ENCODE measurements at regions not wholly inside any gene's neighbourhood (a gene's known extent, or its start where the extent isn't known, plus 50 kb on each side); places are given as distances from the start of the nearest gene placed in this dataset.

DNA sequence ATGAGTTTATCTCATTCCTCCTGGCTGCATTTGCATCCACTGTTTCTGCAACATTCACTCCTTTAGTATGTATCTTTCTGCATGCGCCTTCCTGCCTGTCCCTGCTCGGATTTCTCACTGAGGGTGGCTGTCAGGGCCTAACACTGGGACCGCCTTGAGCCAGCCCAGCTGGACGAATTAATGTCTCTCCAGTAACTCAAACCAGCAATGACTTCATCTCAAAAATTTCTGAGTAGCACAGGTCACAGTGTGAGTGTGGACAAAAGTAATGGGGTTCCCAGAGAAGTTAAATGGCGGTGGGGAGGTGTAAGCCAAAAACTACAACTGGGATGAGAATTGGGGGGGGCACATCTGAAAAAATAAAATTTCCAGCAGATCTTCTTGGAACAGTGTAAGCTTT, 444.0 kb upstream of the MGMT start:
- DNase-seq (ENCODE audit: low read depth): no peak

GRCh38 chr10:129024046-129024445, 443.0 kb upstream of the MGMT start:
- DNase-seq (ENCODE audit: low read depth): no peak

- no peak for DNase-seq (ENCODE audit: low read depth)
Measured at GRCh38 chr10:129025787-129026186, 441.3 kb upstream of the MGMT start.

- DNase-seq (ENCODE audit: low read depth): no peak
Measured at GRCh38 chr10:129027906-129028305, 439.1 kb upstream of the MGMT start.

DNA sequence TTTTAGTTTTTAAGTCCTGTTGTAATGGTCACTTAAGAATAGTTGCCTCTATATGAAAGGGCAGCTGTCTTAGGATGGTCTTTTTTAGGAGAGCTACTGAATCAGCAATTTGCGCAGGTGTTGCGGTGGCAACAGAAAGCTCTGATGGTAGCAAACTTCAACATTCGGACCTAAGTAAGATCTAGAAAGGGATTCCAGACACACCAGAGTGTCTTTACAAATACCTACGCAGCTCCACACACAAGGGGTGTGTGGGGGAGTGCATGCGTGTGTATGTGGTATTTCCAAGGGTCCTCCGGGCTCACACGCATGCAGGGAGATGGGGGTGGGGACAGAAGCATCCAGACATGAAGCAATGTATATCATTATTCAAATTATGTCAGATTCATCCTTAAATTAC, 438.6 kb upstream of the MGMT start:
- no peak for DNase-seq (ENCODE audit: low read depth)

- DNase-seq (ENCODE audit: low read depth): no peak
Measured at GRCh38 chr10:129029051-129029450, 438.0 kb upstream of the MGMT start.

- DNase-seq (ENCODE audit: low read depth): no peak
Measured at GRCh38 chr10:129029851-129030602, 437.0 kb upstream of the MGMT start.

DNA sequence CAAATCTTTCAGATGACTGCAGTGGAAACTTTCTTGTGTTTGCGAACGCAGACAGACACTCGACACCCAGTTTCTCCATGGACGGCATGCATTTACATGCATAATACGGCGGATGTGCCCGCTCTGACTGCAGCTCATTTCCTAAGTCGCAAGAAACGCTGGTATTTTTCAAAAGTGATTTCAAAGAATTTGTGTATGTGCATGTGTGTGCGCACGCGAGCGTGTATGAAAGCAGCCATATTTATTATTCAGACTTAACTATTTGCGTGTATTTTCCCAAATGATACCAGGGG, 436.5 kb upstream of the MGMT start:
- DNase-seq (ENCODE audit: low read depth): no peak

- no peak for DNase-seq (ENCODE audit: low read depth)
Measured at GRCh38 chr10:129030996-129031843, 435.8 kb upstream of the MGMT start.

- no peak for DNase-seq (ENCODE audit: low read depth)
Measured at GRCh38 chr10:129031844-129032150, 435.2 kb upstream of the MGMT start.

- no peak for DNase-seq (ENCODE audit: low read depth)
Measured at GRCh38 chr10:129032372-129033313, 434.4 kb upstream of the MGMT start.

GRCh38 chr10:129033340-129033739, 433.7 kb upstream of the MGMT start:
- no peak for DNase-seq (ENCODE audit: low read depth)

DNA sequence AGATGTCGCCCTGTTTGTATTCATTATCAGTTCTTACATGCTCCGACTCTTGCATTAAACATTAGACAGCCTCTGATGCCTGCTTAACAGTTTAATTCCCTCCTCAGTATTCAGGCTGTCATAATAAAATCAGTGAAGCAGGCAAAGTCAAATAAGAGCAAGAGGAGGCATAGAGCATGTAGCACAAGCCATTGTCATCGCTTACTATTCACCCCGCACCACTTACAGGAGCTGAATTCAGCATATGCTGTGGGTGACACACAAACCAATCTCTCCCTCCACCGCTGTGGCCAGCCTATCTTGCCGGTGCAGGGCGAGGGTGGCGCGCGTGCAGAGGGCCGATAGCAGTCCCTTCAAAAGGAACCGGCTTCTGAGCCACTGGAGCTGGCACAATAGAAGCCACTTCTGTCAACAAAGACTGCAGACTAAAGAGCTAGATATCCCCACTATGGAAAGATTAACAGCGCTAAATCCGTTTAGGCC, 433.2 kb upstream of the MGMT start:
- no peak for DNase-seq (ENCODE audit: low read depth)

GRCh38 chr10:129035052-129035827, 431.8 kb upstream of the MGMT start:
- no peak for DNase-seq (ENCODE audit: low read depth)

- no peak for DNase-seq (ENCODE audit: low read depth)
Measured at GRCh38 chr10:129038522-129038921, 428.5 kb upstream of the MGMT start.

- DNase-seq (ENCODE audit: low read depth): no peak
Measured at GRCh38 chr10:129039406-129040370, 427.4 kb upstream of the MGMT start.

DNA sequence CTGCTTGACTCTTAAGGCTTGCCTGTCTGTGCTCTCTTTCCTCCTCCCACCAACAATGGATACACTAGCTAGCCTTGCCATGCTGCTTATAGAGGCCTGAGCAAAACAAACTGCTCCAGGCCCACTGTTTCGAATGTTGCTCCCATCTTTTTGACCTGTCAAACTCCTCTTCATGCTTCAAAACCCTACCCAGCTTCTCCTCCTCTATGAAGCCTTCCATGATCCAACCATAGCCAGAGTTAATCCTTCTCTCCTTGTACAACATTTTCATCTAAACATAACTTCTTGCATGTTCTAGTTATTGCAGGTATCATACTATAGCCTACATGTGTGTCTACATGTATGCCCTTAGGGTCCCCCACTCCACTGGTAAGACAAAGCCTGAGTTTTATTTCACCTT, 426.7 kb upstream of the MGMT start:
- no peak for DNase-seq (ENCODE audit: low read depth)

DNA sequence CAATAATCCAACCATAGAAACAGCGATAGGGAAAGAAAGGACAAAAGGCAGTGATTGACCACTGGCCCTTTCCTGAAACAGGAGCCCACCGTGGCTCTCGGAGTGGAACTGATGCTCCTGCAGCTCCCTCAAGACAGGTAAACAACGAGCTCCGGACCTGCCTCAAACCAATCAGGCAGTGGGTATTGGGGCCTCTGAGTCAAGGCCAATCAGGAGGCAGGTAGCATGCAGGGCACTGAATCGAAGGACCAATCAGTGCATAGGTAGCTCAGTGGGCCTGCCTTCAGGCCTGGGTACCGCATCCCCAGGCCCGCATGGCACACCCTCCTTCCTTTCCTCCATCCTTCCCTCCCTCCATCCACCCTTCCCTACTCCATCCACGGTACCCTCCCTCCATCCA, 425.1 kb upstream of the MGMT start:
- DNase-seq (ENCODE audit: low read depth): no peak

GRCh38 chr10:129042776-129043595, 424.1 kb upstream of the MGMT start:
- DNase-seq (ENCODE audit: low read depth): no peak

GRCh38 chr10:129043691-129044090, 423.4 kb upstream of the MGMT start:
- no peak for DNase-seq (ENCODE audit: low read depth)
